ENCODE measurements at regions not wholly inside any gene's neighbourhood (a gene's known extent, or its start where the extent isn't known, plus 50 kb on each side); places are given as distances from the start of the nearest gene placed in this dataset.

DNA sequence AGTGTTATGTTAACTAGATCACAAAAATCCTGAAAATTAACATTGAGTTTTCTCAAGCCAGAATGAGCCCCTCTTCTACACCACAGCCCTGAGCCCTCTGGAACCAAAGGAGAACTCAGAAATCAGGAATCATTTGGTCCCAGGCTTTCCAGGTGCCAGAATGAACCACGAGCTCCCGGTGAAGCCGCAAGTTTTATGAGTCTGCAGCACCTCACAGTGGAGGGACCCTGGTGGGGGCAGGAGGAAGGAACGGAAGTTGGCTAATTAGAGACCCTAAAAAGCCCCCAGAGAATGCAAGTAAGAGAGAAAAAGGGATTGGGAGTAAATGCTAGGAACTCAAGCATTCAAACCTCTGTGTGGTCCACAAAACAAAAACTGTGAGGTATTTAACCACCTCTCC is 52.9 kb upstream of the BCL2L14 start:
- TF ChIP-seq GATA2 (IDR thresholded peaks at IDR 0.05; ENCODE audit: low read depth, low read length) (no peak), GATA3 (IDR thresholded peaks at IDR 0.05; ENCODE audit: low read depth, low read length) (no peak)

All from SH-SY5Y (cell line).